ENCODE measurements at regions not wholly inside any gene's neighbourhood (a gene's known extent, or its start where the extent isn't known, plus 50 kb on each side); places are given as distances from the start of the nearest gene placed in this dataset.
"Not testable (repeated sequence)": the region's sequence is repeated elsewhere in the genome, so short reads cannot be mapped to it uniquely, and the experiment has no call there.

- DNase-seq, result no peak
Observed at GRCh38 chr4:53920116-53920515, 144.3 kb downstream of the CHIC2 start.

DNA sequence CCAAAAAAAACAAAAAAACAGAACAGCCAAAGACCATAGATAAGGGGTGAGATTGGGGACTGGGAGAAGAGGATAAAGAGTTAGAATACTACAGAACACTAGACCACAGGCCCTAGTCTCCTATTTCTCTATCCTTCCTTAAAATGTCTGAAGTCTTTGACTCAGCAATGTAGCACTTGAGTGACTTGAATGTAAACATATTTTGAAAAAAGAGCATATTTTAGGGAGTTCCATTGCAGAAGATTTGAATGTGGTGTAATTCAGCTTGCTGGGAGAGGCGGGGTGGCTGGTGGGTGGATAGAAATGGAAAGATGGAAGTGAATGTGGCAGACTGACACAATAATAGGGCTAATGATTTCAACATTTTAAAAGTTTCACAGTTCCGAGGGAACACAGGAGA, 144.9 kb downstream of the CHIC2 start:
- no peak for DNase-seq

- no peak for DNase-seq
Observed at GRCh38 chr4:53917729-53918128, 146.7 kb downstream of the CHIC2 start.

GRCh38 chr4:53916431-53916889, 147.9 kb downstream of the CHIC2 start:
- no peak for DNase-seq

DNA sequence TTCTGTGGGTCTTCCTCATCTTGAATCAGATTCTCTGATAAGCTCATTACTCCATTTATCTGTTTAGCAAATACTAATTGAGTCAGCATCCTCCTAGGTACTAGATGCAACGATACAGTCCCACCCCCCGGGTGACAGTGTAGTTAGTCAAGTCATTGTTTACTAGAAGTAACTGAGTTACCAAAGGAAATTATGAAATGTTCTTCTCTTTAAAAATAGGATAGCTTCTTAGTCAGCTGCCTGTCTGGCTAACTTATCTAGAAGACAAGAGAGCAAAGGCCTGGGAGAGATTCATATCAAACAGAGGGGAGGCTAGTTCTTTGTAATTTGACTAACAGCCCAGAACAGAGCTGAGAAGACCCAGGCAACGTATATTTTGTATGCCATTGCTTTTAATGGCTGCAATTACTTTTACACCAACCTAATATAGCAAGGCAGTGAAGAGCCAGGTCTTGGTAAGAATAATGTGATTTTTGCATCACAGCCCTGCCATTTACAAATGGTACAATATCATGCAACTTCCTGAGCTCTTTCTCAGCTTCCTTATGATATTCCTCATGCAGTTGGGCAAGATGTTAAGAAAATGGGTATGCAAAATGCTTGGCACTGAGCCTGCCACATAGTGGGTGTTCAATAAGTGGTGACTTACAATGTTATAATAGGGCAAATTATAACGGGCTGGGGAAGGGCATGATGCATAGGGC, 149.9 kb downstream of the CHIC2 start:
- peak; percentile 39 for DNase-seq

GRCh38 chr4:53913771-53914170, 150.6 kb downstream of the CHIC2 start:
- DNase-seq, result no peak

DNA sequence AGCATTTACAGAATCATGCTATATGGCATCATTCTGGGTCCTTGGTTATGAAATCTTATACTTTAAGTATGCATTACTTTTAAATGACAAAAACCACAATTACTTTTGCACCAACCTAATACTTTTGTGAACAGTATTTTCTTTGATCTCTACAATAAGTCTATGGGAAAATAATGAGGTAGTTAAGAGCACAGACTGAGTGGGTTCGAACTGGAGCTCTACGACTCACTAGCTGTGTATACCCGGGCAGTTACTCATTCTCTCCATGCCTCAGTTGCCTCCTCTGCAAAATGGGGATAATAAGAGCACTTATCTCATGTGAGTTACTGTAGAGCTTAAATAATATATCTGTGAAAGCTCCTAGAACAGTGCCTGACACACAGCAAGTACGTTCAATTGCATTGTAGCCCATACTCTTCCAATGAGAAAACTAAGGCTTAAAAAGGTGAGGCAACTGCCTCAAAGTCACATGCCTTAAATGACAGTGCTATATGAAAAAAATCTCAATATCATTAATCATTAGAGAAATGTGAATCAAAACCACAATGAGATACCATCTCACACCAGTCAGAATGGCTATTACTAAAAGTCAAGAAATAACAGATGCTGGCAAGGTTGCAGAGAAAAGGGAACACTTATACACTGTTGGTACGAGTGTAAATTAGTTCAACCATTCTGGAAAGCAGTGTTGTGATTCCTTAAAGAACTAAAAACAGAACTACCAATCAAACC, 151.5 kb downstream of the CHIC2 start:
- DNase-seq, result no peak

GRCh38 chr4:53908661-53909078, 155.7 kb downstream of the CHIC2 start:
- DNase-seq, result peak; percentile 82

DNA sequence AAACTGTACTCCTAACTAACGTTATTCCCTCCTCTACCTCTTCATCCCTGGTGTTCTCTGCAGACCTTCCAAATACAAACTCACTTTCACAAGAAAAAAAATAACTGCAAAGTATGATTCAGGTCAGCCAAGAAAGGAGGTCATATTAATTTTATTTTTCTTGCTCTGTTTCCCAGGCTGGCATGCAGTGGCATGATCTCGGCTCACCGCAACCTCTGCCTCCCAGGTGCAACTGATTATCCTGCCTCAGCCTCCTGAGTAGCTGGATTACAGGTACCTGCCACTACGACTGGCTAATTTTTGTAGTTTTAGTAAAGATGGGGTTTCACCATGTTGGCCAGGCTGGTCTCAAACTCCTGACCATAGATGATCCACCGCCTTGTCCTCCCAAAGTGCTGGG, 156.6 kb downstream of the CHIC2 start:
- DNase-seq, result no peak

GRCh38 chr4:53906606-53907190, 157.7 kb downstream of the CHIC2 start:
- no peak for DNase-seq

DNA sequence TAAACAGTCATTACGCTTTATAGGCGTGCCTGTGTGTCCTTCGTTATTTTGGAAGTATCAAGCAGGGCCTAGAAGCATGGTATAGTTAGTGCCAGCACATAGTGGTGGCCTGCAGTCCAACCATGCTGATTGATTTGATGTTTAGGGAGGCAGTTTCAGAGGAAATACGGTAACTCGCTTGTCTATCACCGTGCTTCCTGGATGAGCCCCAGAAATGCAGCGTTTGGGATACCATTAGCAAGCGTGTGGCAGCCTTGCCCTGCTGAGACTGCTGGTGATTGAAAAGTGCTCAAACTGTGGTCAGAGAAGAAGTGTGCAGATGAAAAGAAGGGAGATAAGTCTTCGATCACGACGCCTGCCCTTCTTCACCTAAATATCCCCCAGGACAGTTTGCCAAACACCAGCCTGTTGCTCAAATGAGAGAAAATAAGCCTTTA, 158.4 kb downstream of the CHIC2 start:
- peak; percentile 53 for DNase-seq

DNA sequence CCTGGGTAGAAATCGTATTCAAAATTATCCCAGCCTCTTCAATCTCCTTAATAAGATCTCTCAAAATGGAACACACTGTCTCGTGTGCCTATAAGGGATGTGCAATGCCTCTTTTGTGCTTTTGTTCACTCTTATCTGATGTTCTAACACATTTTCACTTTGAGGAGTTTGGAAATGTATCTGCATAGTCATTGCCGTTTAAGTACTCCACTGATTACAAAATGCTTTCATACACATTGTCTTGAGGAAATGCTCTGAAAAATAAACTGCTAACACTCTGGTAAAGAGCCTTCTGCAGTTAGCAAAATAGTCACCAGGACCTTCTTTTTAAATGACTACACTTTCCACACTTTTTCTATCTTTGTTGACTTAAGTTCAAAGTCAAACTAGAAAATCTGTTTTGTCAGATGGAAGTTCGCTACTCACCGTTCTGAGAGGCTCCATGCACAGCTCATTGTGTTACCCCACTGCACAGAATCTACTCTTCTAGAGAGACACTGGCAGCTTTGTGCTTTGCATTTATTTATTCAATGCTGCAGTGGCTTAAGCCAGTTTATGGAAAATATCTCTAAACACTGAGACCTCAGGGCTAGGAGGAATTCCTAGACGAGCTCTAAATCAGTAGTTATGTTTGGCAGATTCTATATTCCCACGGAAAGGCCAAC, 159.0 kb downstream of the CHIC2 start:
- no peak for DNase-seq

DNA sequence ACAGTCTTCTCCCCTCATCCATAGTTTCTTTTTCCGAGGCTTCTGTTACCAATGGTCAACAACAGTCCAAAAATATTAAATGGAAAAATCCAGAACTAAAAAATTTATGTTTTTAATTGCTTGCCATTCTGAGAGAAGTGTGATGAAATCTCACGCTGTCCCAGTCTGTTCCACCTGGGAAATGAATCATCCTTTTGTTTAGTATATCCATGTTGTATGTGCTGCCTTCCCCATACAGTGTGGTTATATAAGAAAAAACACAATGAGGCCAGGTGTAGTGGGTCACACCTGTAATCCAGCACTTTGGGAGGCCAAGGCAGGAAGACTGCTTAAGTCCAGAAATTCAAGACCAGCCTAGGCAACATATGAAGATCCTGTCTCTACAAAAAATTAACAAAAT, 161.6 kb downstream of the CHIC2 start:
- no peak for DNase-seq

DNA sequence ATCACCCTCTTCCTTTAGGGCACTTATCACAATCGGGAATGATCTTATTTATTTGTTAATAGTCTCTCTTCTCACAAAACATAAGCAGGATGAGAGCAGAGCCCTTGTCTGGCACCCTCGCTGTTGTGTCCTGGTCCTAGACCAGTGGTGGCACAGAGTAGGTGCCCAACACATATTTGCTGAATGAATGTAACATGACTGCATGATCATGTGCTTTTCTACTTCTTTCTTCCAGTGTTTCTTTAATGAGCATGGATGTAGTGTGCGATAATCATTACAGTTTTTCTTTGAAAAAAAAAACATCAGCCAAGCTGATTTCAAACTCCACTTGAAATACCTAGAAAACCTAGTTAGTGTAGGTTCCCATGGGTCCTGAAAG, 164.1 kb downstream of the CHIC2 start:
- DNase-seq, result no peak

DNA sequence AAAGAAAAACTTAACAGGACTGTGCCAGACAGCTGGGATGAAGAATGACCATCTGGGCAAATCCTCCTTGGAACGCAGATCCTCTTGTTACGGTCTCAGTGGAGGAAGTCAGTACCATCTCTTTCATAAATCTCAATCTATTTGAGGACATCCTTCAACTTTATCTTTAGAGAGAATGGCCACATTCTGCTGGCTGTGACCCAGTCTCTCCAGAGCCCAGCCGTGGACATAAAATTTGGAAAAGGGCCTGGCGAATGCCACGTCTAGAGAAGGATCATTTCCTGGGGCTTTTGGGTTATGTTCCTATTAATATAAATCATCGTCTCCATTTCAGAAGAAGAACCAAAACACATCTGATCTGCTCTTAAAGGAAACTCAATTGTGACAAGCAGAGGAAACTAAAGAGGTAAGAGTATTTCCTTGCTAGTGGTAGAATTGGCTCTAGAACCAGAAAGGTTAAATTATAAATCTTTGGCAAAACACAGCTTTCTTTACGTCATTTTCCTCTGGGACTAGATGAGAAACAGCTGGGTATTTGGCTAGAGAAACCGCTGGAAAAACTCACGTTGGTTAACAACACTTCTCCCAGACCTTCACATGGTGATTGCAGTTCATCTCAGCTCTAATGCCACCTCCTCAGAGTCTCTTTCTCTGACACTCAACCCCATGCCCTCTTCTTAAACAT, 164.7 kb downstream of the CHIC2 start:
- DNase-seq, result no peak

- DNase-seq, result no peak
Observed at GRCh38 chr4:53895137-53895536, 169.3 kb downstream of the CHIC2 start.

DNA sequence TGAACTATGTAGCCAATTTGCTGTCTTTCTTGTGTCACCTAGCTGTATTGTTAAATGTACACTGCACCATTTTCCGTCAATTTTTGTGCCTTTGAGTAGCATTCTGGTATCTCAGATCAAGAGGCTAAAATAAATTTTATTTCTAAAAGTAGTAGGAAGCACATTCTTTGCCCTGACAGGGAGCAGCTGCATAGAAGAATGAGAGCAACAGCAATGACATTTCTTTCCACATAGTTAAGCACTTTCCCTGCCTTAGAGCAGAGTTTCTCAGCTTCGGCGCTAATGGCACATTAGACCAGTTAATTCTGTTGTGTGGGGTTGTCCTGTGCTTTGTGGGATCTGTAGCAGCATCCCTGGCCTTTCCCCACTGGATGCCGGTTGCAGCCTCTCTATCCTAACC, 173.9 kb downstream of the CHIC2 start:
- no peak for DNase-seq

- DNase-seq, result no peak
Observed at GRCh38 chr4:53889326-53890055, 174.9 kb downstream of the CHIC2 start.

DNA sequence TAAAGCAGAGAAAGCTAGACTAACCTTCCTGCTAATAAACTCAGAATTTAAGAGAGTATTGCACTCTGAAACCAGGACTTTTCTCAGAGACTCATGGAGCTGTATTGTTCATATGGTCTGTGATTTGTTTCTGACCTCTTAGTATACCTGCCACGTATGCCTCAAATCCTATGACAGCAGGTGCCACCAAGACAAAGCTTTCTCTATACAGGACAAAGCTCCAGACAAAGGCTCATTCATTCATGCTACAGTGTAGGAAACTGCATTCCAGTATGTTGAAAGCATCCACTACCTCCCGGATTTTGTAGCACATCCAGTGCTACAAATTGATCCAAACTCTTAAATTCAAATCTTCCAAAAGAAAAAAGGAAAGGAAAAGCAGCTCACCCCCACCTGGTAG, 178.3 kb downstream of the CHIC2 start:
- DNase-seq, result no peak

DNA sequence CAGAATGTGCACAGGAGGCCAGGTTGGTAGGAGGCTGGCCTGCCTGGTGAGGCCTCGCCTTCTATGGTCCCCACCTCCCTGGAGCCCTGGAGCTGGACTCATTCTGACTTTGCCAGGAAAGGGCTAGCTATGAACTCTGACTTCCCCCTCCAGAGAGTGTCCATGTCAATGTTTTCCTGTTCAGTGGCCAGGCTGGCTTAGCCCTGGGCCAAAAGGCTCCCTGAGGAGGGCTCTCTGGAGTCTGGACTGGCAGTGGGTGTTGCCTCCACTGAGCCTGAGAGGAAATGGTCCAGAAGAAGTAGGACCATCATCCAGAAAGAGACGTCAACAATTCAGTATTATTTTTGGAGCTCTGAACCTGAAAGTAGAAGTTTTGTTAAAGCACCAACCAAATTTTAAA, 178.7 kb downstream of the CHIC2 start:
- DNase-seq, result no peak

- not testable (repeated sequence) for DNase-seq
Observed at GRCh38 chr4:53877096-53877495, 187.3 kb downstream of the CHIC2 start.

DNA sequence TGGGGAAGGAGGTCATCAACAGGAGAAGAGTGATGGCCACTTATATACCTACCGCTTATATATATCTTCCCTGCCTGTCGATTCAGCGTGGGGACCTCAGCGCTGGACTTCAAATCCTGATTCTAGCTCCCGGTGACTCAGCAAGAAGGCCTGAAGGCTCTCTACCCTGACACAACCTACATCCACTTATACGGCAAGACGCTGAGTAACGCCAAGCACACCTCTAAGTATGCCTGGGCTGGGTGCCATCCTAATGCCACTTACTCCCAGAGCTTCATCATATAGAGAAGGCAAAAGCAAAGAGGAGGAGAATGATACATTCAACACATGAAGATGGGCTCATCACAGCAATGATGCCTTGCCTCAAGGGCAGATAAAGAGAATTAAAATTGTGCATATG, 198.3 kb downstream of the CHIC2 start:
- no peak for DNase-seq

Data from kidney glomerular epithelial cell (primary cell).